WTC11 (cell line): ENCODE measurements at regions not wholly inside any gene's neighbourhood (a gene's known extent, or its start where the extent isn't known, plus 50 kb on each side); places are given as distances from the start of the nearest gene placed in this dataset.

Experiments used
- ETV6 ChIP-seq: sonication (generic); formaldehyde crosslinking; IDR thresholded peaks from 2 replicates; pipeline ENCODE4 v1.8.1; 2022; ENCODE audit warnings: mild to moderate bottlenecking, missing genetic modification reagents
- NR1H2 ChIP-seq: sonication (generic); formaldehyde crosslinking; IDR thresholded peaks from 2 replicates; pipeline ENCODE4 v1.9.0; 2021; ENCODE audit warnings: mild to moderate bottlenecking, moderate library complexity, missing genetic modification reagents
- TF ChIP-seq, protein P1 (sequence below): sonication (generic); formaldehyde crosslinking; IDR thresholded peaks from 2 replicates; pipeline ENCODE4 v1.8.0; 2023; ENCODE audit warnings: missing genetic modification reagents, mild to moderate bottlenecking, borderline replicate concordance
- TF ChIP-seq, protein P2 (sequence below): sonication (generic); formaldehyde crosslinking; IDR thresholded peaks from 2 replicates; pipeline ENCODE4 v1.8.0; 2022; ENCODE audit warnings: mild to moderate bottlenecking, missing genetic modification reagents
- TF ChIP-seq, protein P3 (sequence below): sonication (generic); formaldehyde crosslinking; IDR thresholded peaks from 2 replicates; pipeline ENCODE4 v1.8.1; 2023; ENCODE audit warnings: mild to moderate bottlenecking, missing genetic modification reagents, moderate library complexity

DNA sequence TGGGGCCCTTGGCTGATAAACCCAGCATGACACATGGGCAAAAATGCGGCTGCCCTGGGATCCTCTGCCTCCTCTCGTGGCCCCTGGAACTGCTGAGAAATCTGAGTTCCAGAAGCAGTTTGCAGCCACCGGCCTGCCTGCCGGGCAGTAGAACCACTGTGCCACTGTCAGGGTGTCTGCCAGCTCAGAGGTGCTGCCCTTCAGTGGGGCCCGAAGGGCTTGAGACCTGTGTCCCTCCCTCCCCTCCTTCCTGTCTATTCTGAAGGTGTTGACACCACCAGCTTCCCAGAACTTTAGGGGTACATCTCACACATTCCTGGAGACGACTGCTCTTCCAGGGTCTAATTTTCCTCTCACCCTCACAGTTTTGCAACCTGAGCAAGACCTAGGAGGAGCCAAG, 88.2 kb upstream of the POMGNT2 start:
- TF ChIP-seq, protein P1, sequence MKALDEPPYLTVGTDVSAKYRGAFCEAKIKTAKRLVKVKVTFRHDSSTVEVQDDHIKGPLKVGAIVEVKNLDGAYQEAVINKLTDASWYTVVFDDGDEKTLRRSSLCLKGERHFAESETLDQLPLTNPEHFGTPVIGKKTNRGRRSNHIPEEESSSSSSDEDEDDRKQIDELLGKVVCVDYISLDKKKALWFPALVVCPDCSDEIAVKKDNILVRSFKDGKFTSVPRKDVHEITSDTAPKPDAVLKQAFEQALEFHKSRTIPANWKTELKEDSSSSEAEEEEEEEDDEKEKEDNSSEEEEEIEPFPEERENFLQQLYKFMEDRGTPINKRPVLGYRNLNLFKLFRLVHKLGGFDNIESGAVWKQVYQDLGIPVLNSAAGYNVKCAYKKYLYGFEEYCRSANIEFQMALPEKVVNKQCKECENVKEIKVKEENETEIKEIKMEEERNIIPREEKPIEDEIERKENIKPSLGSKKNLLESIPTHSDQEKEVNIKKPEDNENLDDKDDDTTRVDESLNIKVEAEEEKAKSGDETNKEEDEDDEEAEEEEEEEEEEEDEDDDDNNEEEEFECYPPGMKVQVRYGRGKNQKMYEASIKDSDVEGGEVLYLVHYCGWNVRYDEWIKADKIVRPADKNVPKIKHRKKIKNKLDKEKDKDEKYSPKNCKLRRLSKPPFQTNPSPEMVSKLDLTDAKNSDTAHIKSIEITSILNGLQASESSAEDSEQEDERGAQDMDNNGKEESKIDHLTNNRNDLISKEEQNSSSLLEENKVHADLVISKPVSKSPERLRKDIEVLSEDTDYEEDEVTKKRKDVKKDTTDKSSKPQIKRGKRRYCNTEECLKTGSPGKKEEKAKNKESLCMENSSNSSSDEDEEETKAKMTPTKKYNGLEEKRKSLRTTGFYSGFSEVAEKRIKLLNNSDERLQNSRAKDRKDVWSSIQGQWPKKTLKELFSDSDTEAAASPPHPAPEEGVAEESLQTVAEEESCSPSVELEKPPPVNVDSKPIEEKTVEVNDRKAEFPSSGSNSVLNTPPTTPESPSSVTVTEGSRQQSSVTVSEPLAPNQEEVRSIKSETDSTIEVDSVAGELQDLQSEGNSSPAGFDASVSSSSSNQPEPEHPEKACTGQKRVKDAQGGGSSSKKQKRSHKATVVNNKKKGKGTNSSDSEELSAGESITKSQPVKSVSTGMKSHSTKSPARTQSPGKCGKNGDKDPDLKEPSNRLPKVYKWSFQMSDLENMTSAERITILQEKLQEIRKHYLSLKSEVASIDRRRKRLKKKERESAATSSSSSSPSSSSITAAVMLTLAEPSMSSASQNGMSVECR (CRISPR knock-in tag), result no peak
- no peak for TF ChIP-seq ETV6
- TF ChIP-seq, protein P2, sequence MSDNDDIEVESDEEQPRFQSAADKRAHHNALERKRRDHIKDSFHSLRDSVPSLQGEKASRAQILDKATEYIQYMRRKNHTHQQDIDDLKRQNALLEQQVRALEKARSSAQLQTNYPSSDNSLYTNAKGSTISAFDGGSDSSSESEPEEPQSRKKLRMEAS (CRISPR knock-in tag), result no peak
- TF ChIP-seq NR1H2 (CRISPR knock-in tag), result no peak
- TF ChIP-seq, protein P3, sequence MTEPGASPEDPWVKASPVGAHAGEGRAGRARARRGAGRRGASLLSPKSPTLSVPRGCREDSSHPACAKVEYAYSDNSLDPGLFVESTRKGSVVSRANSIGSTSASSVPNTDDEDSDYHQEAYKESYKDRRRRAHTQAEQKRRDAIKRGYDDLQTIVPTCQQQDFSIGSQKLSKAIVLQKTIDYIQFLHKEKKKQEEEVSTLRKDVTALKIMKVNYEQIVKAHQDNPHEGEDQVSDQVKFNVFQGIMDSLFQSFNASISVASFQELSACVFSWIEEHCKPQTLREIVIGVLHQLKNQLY, result no peak
